ENCODE measurements at regions not wholly inside any gene's neighbourhood (a gene's known extent, or its start where the extent isn't known, plus 50 kb on each side); places are given as distances from the start of the nearest gene placed in this dataset.

DNA sequence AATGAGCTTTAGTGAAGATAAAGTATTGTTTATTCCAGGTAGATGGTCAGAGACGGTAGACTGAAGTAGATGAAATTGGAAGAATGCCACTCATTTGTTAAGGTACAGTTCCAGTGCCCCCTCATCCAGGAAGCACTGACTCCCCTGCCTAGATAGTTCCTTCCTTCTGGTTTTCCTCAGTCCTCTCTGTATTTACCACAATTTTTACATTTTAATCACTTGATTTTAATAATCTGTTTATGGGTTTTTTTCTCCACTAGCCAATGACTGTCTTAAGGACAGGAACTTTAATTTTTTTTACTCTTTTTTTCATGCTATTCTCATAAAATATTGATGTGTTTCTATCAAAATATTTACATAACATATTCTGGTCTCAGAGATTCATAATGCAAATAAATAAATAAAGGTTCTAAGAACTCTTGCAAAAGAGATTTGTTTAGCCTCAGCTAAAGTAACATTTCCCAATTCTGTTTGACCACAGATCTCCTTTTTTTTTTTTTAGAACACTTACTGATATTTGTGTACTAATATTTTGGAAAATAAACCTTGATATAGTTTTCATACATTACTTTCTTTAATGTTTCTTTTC, 651.6 kb downstream of the PLPP3 start:
- Histone ChIP-seq H3K18ac (ENCODE audit: extremely low read depth, low read length) (no peak overlapping the region), H3K4me3 (ENCODE audit: extremely low read depth in 1 of 4, insufficient read depth in 2 of 4, low read depth in 3 of 4, low read length in 4 of 4) (no peak overlapping the region), H3K79me1 (ENCODE audit: low read depth, low read length) (no peaks in the 10 kb centered on the region), H4K5ac (ENCODE audit: insufficient read length, low read depth, low read length) (no peak overlapping the region), H2BK20ac (ENCODE audit: low read length) (no peak overlapping the region), H3K4me2 (ENCODE audit: insufficient read depth in 1 of 2, low read depth in 2 of 2, low read length in 2 of 2) (no peak overlapping the region), H4K20me1 (replicated peaks in 1 of 2; ENCODE audit: control insufficient read depth in 1 of 2, insufficient read depth in 2 of 2, low read length in 2 of 2) (no peaks in the 10 kb centered on the region), H2BK120ac (replicated peaks; ENCODE audit: low read depth, low read length) (no peak overlapping the region), H4K8ac (ENCODE audit: extremely low read depth, insufficient read depth, low read length) (no peak overlapping the region), H2BK5ac (ENCODE audit: low read depth, low read length) (no peak overlapping the region), H3K27me3 (replicated peaks in 1 of 4; ENCODE audit: control insufficient read depth in 3 of 4, extremely low read depth in 1 of 4, insufficient read depth in 3 of 4, low read length in 3 of 4) (no peaks in the 10 kb centered on the region; a peak in 1 of 7 replicates), H3K56ac (replicated peaks; ENCODE audit: insufficient read length, low read depth, low read length) (no peak overlapping the region), H3K79me2 (ENCODE audit: control insufficient read depth in 1 of 2, insufficient read depth in 2 of 2, low read length in 2 of 2) (no peaks in the 10 kb centered on the region), H4K91ac (replicated peaks; ENCODE audit: insufficient read length, low read length) (no peak overlapping the region), H3K23me2 (ENCODE audit: low read depth, low read length) (no peaks in the 10 kb centered on the region), H2BK15ac (ENCODE audit: low read length) (no peak overlapping the region), H3K27ac (ENCODE audit: low read depth, low read length) (no peak overlapping the region), H2AFZ (ENCODE audit: low read length) (no peak overlapping the region), H3K23ac (ENCODE audit: insufficient read length) (no peak overlapping the region), H3K36me3 (ENCODE audit: control insufficient read depth in 2 of 4, insufficient read depth in 4 of 4, low read length in 3 of 4) (no peaks in the 10 kb centered on the region), H3K9ac (replicated peaks in 1 of 4; ENCODE audit: extremely low read depth in 1 of 4, low read depth in 3 of 4, low read length in 3 of 4) (no peak overlapping the region), H3K14ac (ENCODE audit: insufficient read length) (no peak overlapping the region), H2BK12ac (ENCODE audit: low read depth, low read length) (no peak overlapping the region), H3K9me3 (ENCODE audit: insufficient read depth in 2 of 2, low read depth in 1 of 2, low read length in 1 of 2) (no peaks in the 10 kb centered on the region), H2AK5ac (ENCODE audit: low read depth, low read length) (no peak overlapping the region), H3K4ac (replicated peaks; ENCODE audit: insufficient read length, low read depth, low read length) (no peak overlapping the region), H3K4me1 (replicated peaks in 1 of 4; ENCODE audit: control insufficient read depth in 3 of 4, insufficient read depth in 4 of 4, low read length in 3 of 4) (no peaks in the 10 kb centered on the region)
- FAIRE-seq: no peak
- TF ChIP-seq ZNF274 (IDR thresholded peaks at IDR 0.05; ENCODE audit: borderline replicate concordance, extremely low read depth, low read length) (no peak), SIN3A (conservative IDR thresholded peaks at IDR 0.05 in 1 of 2, IDR thresholded peaks at IDR 0.05 in 1 of 2; ENCODE audit: low read depth in 1 of 2, low read length in 2 of 2) (no peak), BRCA1 (IDR thresholded peaks at IDR 0.05; ENCODE audit: low read depth, low read length) (no peak), POU5F1 (IDR thresholded peaks at IDR 0.05; ENCODE audit: low read depth, low read length) (no peak), CBX5 (IDR thresholded peaks at IDR 0.05; ENCODE audit: low read depth, low read length) (no peak), SP1 (IDR thresholded peaks at IDR 0.05; ENCODE audit: low read depth, low read length) (no peak), HDAC6 (IDR thresholded peaks at IDR 0.05; ENCODE audit: low read depth, low read length) (no peak), RFX5 (IDR thresholded peaks at IDR 0.05; ENCODE audit: borderline replicate concordance, low read depth, low read length) (no peak), CTBP2 (IDR thresholded peaks at IDR 0.05; ENCODE audit: borderline replicate concordance, insufficient read depth, insufficient read length, low read length) (no peak), JUND (IDR thresholded peaks at IDR 0.05; ENCODE audit: low read length) (no peak), TAF1 (IDR thresholded peaks at IDR 0.05; ENCODE audit: low read depth, low read length) (no peak), RNF2 (IDR thresholded peaks at IDR 0.05; ENCODE audit: borderline replicate concordance, low read depth, low read length, missing control alignments, poor library complexity, severe bottlenecking) (no peak), SP4 (IDR thresholded peaks at IDR 0.05; ENCODE audit: low read length) (no peak), RXRA (IDR thresholded peaks at IDR 0.05; ENCODE audit: insufficient read depth, low read depth, low read length) (no peak), SRF (IDR thresholded peaks at IDR 0.05; ENCODE audit: low read depth, low read length) (no peak)
- no peak for DNase-seq (ENCODE audit: low read depth in 1 of 2, low spot score in 2 of 2)
- ChIA-PET CTCF (ENCODE audit: partially characterized antibody) (interaction anchor here (0.6 to 0.7 kb wide), 2 partner anchors 22 to 375 kb away, joined by 3 to 4 read pairs; no protein-coding TSS in a partner anchor), POLR2A (ENCODE audit: partially characterized antibody) (no interaction called here)
- WGBS, 2 experiments (ENCODE audit: extremely low coverage in 1 of 2, insufficient coverage in 1 of 2, insufficient read length in 1 of 2, insufficient replicate concordance in 2 of 2, low coverage in 1 of 2, low lambda C conversion rate in 2 of 2, missing lambda C conversion rate in 1 of 2): 95% methylated on average over 1 of the region's 1 CpG; no CpG with 5 or more reads in 1 of the 2 experiments
